Fibroblast of lung (primary cell): ENCODE measurements at regions not wholly inside any gene's neighbourhood (a gene's known extent, or its start where the extent isn't known, plus 50 kb on each side); places are given as distances from the start of the nearest gene placed in this dataset.

Source experiments
- DNase-seq, 2 donors: peaks; one replicate each; pipeline versions ENCODE4 v3.0.0 to v3.0.0-alpha.2; 2010; ENCODE audit warnings: low read depth in 2 of 2
- H2AFZ ChIP-seq: 2 replicates; pipeline ENCODE4 v1.5.1; 2012; ENCODE audit warnings: low read length, control low read depth, inconsistent platforms
- H3K27ac ChIP-seq: 2 replicates; pipeline ENCODE4 v1.5.1; 2011; ENCODE audit warnings: low read length, control low read depth; ENCODE audit not compliant: insufficient read depth
- H3K27me3 ChIP-seq: 2 replicates; pipeline ENCODE4 v1.5.1; 2011; ENCODE audit warnings: mild to moderate bottlenecking, low read length; ENCODE audit not compliant: control insufficient read depth, insufficient read depth
- H3K36me3 ChIP-seq: 2 replicates; pipeline ENCODE4 v1.5.1; 2011; ENCODE audit warnings: low read length; ENCODE audit not compliant: control insufficient read depth, insufficient read depth
- H3K4me1 ChIP-seq: 2 replicates; pipeline ENCODE4 v1.5.1; 2011; ENCODE audit warnings: low read length; ENCODE audit not compliant: control insufficient read depth, insufficient read depth; ENCODE audit errors: extremely low read depth
- H3K4me2 ChIP-seq: 2 replicates; pipeline ENCODE4 v1.5.1; 2011; ENCODE audit warnings: low read length, control low read depth; ENCODE audit not compliant: insufficient read depth; ENCODE audit errors: extremely low read depth
- H3K4me3 ChIP-seq, 4 experiments: fragments of 200-600 bp in 1 of 4; sonication (generic) in 1 of 4; replicated peaks in 1 of 4; 2 replicates each; pipeline ENCODE4 v1.5.1; 2011 to 2016; ENCODE audit warnings: low read length in 4 of 4, low read depth in 3 of 4, mild to moderate bottlenecking in 3 of 4, control low read depth in 2 of 4, inconsistent platforms in 1 of 4, mixed read lengths in 1 of 4; ENCODE audit not compliant: insufficient read depth in 1 of 4; ENCODE audit errors: control extremely low read depth in 1 of 4
- H3K79me2 ChIP-seq: 2 replicates; pipeline ENCODE4 v1.5.1; 2012; ENCODE audit warnings: mild to moderate bottlenecking, low read length, inconsistent platforms; ENCODE audit not compliant: control insufficient read depth, insufficient read depth
- H3K9ac ChIP-seq: 2 replicates; pipeline ENCODE4 v1.5.1; 2011; ENCODE audit warnings: mild to moderate bottlenecking, low read length, control low read depth; ENCODE audit not compliant: insufficient read depth
- H3K9me3 ChIP-seq: 2 replicates; pipeline ENCODE4 v1.5.1; 2012; ENCODE audit warnings: low read depth, low read length; ENCODE audit not compliant: control insufficient read depth, insufficient read depth
- H4K20me1 ChIP-seq: 2 replicates; pipeline ENCODE4 v1.5.1; 2011; ENCODE audit warnings: low read length; ENCODE audit not compliant: control insufficient read depth, insufficient read depth; ENCODE audit errors: extremely low read depth
- EZH2 ChIP-seq: IDR thresholded peaks from 2 replicates; pipeline ENCODE4 v1.5.1; 2012; ENCODE audit warnings: low read length, control low read depth, mild to moderate bottlenecking; ENCODE audit errors: missing control alignments
- TF ChIP-seq, protein P1 (sequence below), 2 donors: IDR thresholded peaks in 1 of 2; conservative IDR thresholded peaks in 1 of 2; 1 replicate in 1 of 2; 2 replicates in 1 of 2; pipeline ENCODE4 v1.5.1; 2011 to 2012; ENCODE audit warnings: low read length in 2 of 2, control low read depth in 1 of 2, inconsistent platforms in 1 of 2, low read depth in 1 of 2, mild to moderate bottlenecking in 1 of 2

- H4K20me1 ChIP-seq, result no peaks in the 10 kb centered on the region
- H3K36me3 ChIP-seq, result no peaks in the 10 kb centered on the region
- TF ChIP-seq, protein P1, sequence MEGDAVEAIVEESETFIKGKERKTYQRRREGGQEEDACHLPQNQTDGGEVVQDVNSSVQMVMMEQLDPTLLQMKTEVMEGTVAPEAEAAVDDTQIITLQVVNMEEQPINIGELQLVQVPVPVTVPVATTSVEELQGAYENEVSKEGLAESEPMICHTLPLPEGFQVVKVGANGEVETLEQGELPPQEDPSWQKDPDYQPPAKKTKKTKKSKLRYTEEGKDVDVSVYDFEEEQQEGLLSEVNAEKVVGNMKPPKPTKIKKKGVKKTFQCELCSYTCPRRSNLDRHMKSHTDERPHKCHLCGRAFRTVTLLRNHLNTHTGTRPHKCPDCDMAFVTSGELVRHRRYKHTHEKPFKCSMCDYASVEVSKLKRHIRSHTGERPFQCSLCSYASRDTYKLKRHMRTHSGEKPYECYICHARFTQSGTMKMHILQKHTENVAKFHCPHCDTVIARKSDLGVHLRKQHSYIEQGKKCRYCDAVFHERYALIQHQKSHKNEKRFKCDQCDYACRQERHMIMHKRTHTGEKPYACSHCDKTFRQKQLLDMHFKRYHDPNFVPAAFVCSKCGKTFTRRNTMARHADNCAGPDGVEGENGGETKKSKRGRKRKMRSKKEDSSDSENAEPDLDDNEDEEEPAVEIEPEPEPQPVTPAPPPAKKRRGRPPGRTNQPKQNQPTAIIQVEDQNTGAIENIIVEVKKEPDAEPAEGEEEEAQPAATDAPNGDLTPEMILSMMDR (conservative IDR thresholded peaks at IDR 0.05 in 1 of 2, IDR thresholded peaks at IDR 0.05 in 1 of 2; ENCODE audit: low read depth in 1 of 2, low read length in 2 of 2), result no peak
- TF ChIP-seq EZH2, result no peak
These were observed 960.8 kb upstream of the GHITM start for GRCh38 chr10:83178526-83178925.

DNA sequence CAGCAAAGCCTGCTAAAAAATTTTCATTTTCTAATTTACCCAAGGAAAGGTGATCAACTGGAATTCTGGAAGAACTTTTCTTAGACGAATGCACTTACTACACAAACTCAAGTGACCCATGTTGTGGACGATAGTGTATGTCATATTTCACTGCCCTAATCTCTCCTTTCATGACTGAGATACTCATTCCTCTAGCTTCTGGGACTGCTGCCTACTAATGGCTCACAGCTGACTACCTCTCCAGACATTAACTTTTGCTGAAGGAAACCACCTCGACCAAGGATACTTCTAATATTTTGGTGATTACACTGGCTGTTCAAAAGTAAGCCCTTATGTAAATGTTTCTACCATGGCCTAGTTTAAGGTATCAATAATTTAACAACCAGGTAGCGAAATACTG is 959.9 kb upstream of the GHITM start:
- Histone ChIP-seq H4K20me1 (no peaks in the 10 kb centered on the region), H3K79me2 (no peaks in the 10 kb centered on the region), H3K9ac (no peak overlapping the region), H2AFZ (no peak overlapping the region), H3K4me2 (no peak overlapping the region), H3K4me3 (no peak overlapping the region), H3K27me3 (no peaks in the 10 kb centered on the region), H3K27ac (no peak overlapping the region), H3K9me3 (no peaks in the 10 kb centered on the region), H3K36me3 (no peaks in the 10 kb centered on the region), H3K4me1 (no peaks in the 10 kb centered on the region)
- no peak for TF ChIP-seq EZH2
- TF ChIP-seq, protein P1 (conservative IDR thresholded peaks at IDR 0.05 in 1 of 2, IDR thresholded peaks at IDR 0.05 in 1 of 2; ENCODE audit: low read depth in 1 of 2, low read length in 2 of 2), result no peak
- peak in 1 of 2 donors; percentile 78 for DNase-seq

More at GRCh38 chr10:83178526-83178925, 960.8 kb upstream of the GHITM start:
- Histone ChIP-seq H2AFZ (no peak overlapping the region), H3K27me3 (no peaks in the 10 kb centered on the region), H3K4me3 (no peak overlapping the region), H3K4me2 (no peak overlapping the region), H3K79me2 (no peaks in the 10 kb centered on the region), H3K4me1 (no peaks in the 10 kb centered on the region), H3K9me3 (no peaks in the 10 kb centered on the region), H3K27ac (no peak overlapping the region), H3K9ac (no peak overlapping the region)
- DNase-seq, result no peak

DNA sequence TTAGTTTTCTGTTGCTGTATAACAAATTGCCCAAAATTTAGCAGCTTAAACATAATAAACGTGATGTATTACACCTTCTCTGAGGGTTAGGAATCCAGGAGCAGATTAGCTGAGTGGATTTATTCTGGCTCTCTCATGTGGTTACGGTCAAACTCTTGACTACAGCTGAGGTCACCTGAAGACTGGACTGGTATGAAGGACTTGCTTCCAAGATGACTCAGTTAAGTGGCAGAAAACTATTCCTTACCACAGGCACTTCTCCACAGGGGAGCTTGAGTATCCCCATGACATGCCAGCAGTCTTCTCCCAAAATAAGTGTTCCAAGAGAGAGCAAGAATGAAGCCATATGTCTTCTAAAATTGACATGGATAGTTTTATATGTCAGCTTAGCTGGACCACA is 957.2 kb upstream of the GHITM start:
- Histone ChIP-seq H3K27me3 (no peaks in the 10 kb centered on the region), H3K9me3 (no peaks in the 10 kb centered on the region), H3K36me3 (no peaks in the 10 kb centered on the region), H3K27ac (no peak overlapping the region), H3K4me1 (no peaks in the 10 kb centered on the region), H2AFZ (no peak overlapping the region), H3K4me2 (no peak overlapping the region), H3K4me3 (no peak overlapping the region), H3K9ac (no peak overlapping the region), H4K20me1 (no peaks in the 10 kb centered on the region), H3K79me2 (no peaks in the 10 kb centered on the region)
- no peak for TF ChIP-seq EZH2
- TF ChIP-seq, protein P1 (conservative IDR thresholded peaks at IDR 0.05 in 1 of 2, IDR thresholded peaks at IDR 0.05 in 1 of 2; ENCODE audit: low read depth in 1 of 2, low read length in 2 of 2), result no peak
- peak in 1 of 2 donors; percentile 93 for DNase-seq
